ENCODE measurements at regions not wholly inside any gene's neighbourhood (a gene's known extent, or its start where the extent isn't known, plus 50 kb on each side); places are given as distances from the start of the nearest gene placed in this dataset.

DNA sequence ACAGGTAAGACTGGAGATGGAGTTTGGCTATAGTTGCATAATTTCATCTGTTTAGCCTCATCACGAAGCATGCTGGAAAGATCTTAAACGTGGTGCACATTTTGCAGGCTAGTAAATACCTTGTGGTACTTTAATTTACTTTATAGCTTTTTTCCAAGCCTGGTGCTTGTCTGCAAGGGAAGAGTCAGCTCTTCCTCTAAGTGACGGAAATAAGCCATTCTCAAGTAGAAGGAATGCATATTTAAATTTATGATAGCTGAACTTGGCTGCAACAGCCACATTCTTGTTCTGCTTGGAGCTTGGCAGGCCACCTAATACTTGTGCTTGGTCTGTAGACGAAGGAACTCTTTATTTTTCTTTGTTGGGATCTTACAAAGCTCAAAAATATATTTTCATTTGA, 188.0 kb upstream of the PIK3R1 start:
- TF ChIP-seq POLR2A (IDR thresholded peaks at IDR 0.05) (no peak), CTCF (IDR thresholded peaks at IDR 0.05) (no peak)
